ENCODE measurements at regions not wholly inside any gene's neighbourhood (a gene's known extent, or its start where the extent isn't known, plus 50 kb on each side); places are given as distances from the start of the nearest gene placed in this dataset.

GRCh38 chr7:41466760-41467384, 236.0 kb downstream of the INHBA start:
- TF ChIP-seq POLR2A (IDR thresholded peaks at IDR 0.05; ENCODE audit: low read length) (no peak), GATA1 (IDR thresholded peaks at IDR 0.05; ENCODE audit: low read depth, low read length) (no peak)

All from erythroblast (primary cell).